Liver (tissue), 8 donors: ENCODE measurements at regions not wholly inside any gene's neighbourhood (a gene's known extent, or its start where the extent isn't known, plus 50 kb on each side); places are given as distances from the start of the nearest gene placed in this dataset.

ENCODE experiments used
- DNase-seq: peaks from one replicate; pipeline ENCODE4 v3.0.0-alpha.2; 2017; ENCODE audit warnings: low spot score
- H3K27ac ChIP-seq, 2 donors: one replicate each; pipeline ENCODE4 v1.7.0; 2013; ENCODE audit warnings: inconsistent platforms in 2 of 2, low read length in 2 of 2, control low read depth in 1 of 2, low read depth in 1 of 2, mild to moderate bottlenecking in 1 of 2
- H3K27me3 ChIP-seq, 4 donors: one replicate each; pipeline versions ENCODE4 v1.6.1 to v1.7.0; 2013; ENCODE audit warnings: low read length in 3 of 4, inconsistent platforms in 1 of 4, mild to moderate bottlenecking in 1 of 4, moderate library complexity in 1 of 4; ENCODE audit not compliant: control insufficient read depth in 4 of 4, insufficient read depth in 4 of 4
- H3K36me3 ChIP-seq, 4 donors: one replicate each; pipeline versions ENCODE4 v1.6.1 to v1.7.0; 2013; ENCODE audit warnings: low read length in 3 of 4, mild to moderate bottlenecking in 3 of 4, low read depth in 1 of 4, moderate library complexity in 1 of 4; ENCODE audit not compliant: control insufficient read depth in 4 of 4, insufficient read depth in 3 of 4
- H3K4me1 ChIP-seq, 4 donors: one replicate each; pipeline versions ENCODE4 v1.6.1 to v1.7.0; 2013; ENCODE audit warnings: low read length in 3 of 4, mild to moderate bottlenecking in 3 of 4, moderate library complexity in 1 of 4; ENCODE audit not compliant: control insufficient read depth in 4 of 4, insufficient read depth in 4 of 4
- H3K4me3 ChIP-seq, 3 donors: one replicate each; pipeline versions ENCODE4 v1.6.1 to v1.7.0; 2013; ENCODE audit warnings: low read length in 3 of 3, control low read depth in 1 of 3, low read depth in 1 of 3, mild to moderate bottlenecking in 1 of 3
- H3K9ac ChIP-seq, 2 donors: one replicate each; pipeline ENCODE4 v1.7.0; 2013; ENCODE audit warnings: low read length in 2 of 2, mild to moderate bottlenecking in 2 of 2, moderate library complexity in 2 of 2, control low read depth in 1 of 2, low read depth in 1 of 2
- H3K9me3 ChIP-seq, 4 donors: one replicate each; pipeline versions ENCODE4 v1.6.1 to v1.7.0; 2013; ENCODE audit warnings: low read length in 3 of 4; ENCODE audit not compliant: control insufficient read depth in 4 of 4
- ATF3 ChIP-seq: IDR thresholded peaks from 2 replicates; pipeline ENCODE4 v1.6.1; 2016; ENCODE audit warnings: antibody characterized with exemption
- CTCF ChIP-seq: fragments of 150-350 bp; IDR thresholded peaks from 2 replicates; pipeline ENCODE4 v1.5.1; 2017; ENCODE audit warnings: improper control_type of control experiment, low read depth, low read length; ENCODE audit not compliant: missing input control
- EGR1 ChIP-seq, 2 donors: IDR thresholded peaks; 2 replicates each; pipeline ENCODE4 v1.6.1; 2016 to 2018; ENCODE audit warnings: antibody characterized with exemption in 2 of 2, low read depth in 2 of 2
- FOXA2 ChIP-seq: IDR thresholded peaks from 2 replicates; pipeline ENCODE4 v1.6.1; 2016; ENCODE audit warnings: antibody characterized with exemption
- GABPA ChIP-seq, 2 donors: IDR thresholded peaks in 1 of 2; conservative IDR thresholded peaks in 1 of 2; 2 replicates each; pipeline ENCODE4 v1.6.1; 2016; ENCODE audit warnings: antibody characterized with exemption in 2 of 2, mild to moderate bottlenecking in 1 of 2, moderate library complexity in 1 of 2
- HNF4A ChIP-seq, 2 donors: conservative IDR thresholded peaks; 2 replicates each; pipeline ENCODE4 v1.6.1; 2016; ENCODE audit warnings: antibody characterized with exemption in 2 of 2, mild to moderate bottlenecking in 2 of 2
- HNF4G ChIP-seq: IDR thresholded peaks from 2 replicates; pipeline ENCODE4 v1.6.1; 2016; ENCODE audit warnings: antibody characterized with exemption
- JUND ChIP-seq, 2 donors: IDR thresholded peaks; 2 replicates each; pipeline ENCODE4 v1.6.1; 2016; ENCODE audit warnings: antibody characterized with exemption in 2 of 2
- MAX ChIP-seq: IDR thresholded peaks from 2 replicates; pipeline ENCODE4 v1.6.1; 2016; ENCODE audit warnings: antibody characterized with exemption
- NR2F2 ChIP-seq: IDR thresholded peaks from 2 replicates; pipeline ENCODE4 v1.6.1; 2016; ENCODE audit warnings: antibody characterized with exemption
- RAD21 ChIP-seq, 2 donors: IDR thresholded peaks; 2 replicates each; pipeline ENCODE4 v1.6.1; 2016; ENCODE audit warnings: antibody characterized with exemption in 2 of 2, mild to moderate bottlenecking in 2 of 2
- RXRA ChIP-seq, 2 donors: IDR thresholded peaks; 2 replicates each; pipeline ENCODE4 v1.6.1; 2017 to 2018; ENCODE audit warnings: antibody characterized with exemption in 2 of 2, mild to moderate bottlenecking in 1 of 2
- SP1 ChIP-seq: IDR thresholded peaks from 2 replicates; pipeline ENCODE4 v1.6.1; 2018; ENCODE audit warnings: antibody characterized with exemption, mild to moderate bottlenecking
- TAF1 ChIP-seq: conservative IDR thresholded peaks from 2 replicates; pipeline ENCODE4 v1.6.1; 2016; ENCODE audit warnings: antibody characterized with exemption, mild to moderate bottlenecking
- YY1 ChIP-seq: IDR thresholded peaks from 2 replicates; pipeline ENCODE4 v1.6.1; 2016; ENCODE audit warnings: antibody characterized with exemption, mild to moderate bottlenecking
- ZBTB33 ChIP-seq: IDR thresholded peaks from 2 replicates; pipeline ENCODE4 v1.6.1; 2016; ENCODE audit warnings: antibody characterized with exemption
- WGBS: extraction: QIAGEN DNeasy Blood & Tissue Kit; methylation state at CpG from one replicate; pipeline ENCODE4 v1.1.7; 2013; 5-methylcytosine and 5-hydroxymethylcytosine counted together
- donor health status: healthy.
- donor health status: healthy.
- donor health status: healthy.
- donor health status: healthy.
- donor health status: healthy.

- Histone ChIP-seq H3K36me3 (no peaks in the 10 kb centered on the region), H3K9me3 (no peaks in the 10 kb centered on the region), H3K4me1 (no peaks in the 10 kb centered on the region), H3K27me3 (peaks cover 0 to 9% (median 0%) of the 10 kb centered on the region in 4 donors), H3K9ac (no peak overlapping the region), H3K27ac (no peak overlapping the region), H3K4me3 (no peak overlapping the region)
- WGBS = 91% methylated on average over 4 of the region's 4 CpGs
- no peak for TF ChIP-seq RXRA (IDR thresholded peaks at IDR 0.05)
- no peak for TF ChIP-seq JUND (IDR thresholded peaks at IDR 0.05)
- no peak for TF ChIP-seq ZBTB33
- TF ChIP-seq NR2F2 = no peak
- TF ChIP-seq RAD21 (IDR thresholded peaks at IDR 0.05) = no peak
- no peak for TF ChIP-seq GABPA (IDR thresholded peaks at IDR 0.05 in 1 of 2, conservative IDR thresholded peaks at IDR 0.05 in 1 of 2)
- no peak for TF ChIP-seq ATF3
- TF ChIP-seq EGR1 (IDR thresholded peaks at IDR 0.05; ENCODE audit: low read depth in 2 of 2) = no peak
- no peak for TF ChIP-seq TAF1
- no peak for TF ChIP-seq SP1
- no peak for TF ChIP-seq CTCF
- TF ChIP-seq HNF4G = no peak
- no peak for TF ChIP-seq FOXA2
- no peak for TF ChIP-seq HNF4A (conservative IDR thresholded peaks at IDR 0.05)
- TF ChIP-seq MAX = no peak
- DNase-seq = no peak
Observed at GRCh38 chr1:162946701-162947100, 85.7 kb upstream of the CCDC190 start.

- no peaks in the 10 kb centered on the region for H3K36me3 ChIP-seq
- H3K9ac ChIP-seq = no peak overlapping the region
- no peak for TF ChIP-seq RXRA (IDR thresholded peaks at IDR 0.05)
- TF ChIP-seq NR2F2 = no peak
- TF ChIP-seq YY1 = no peak
- no peak for TF ChIP-seq TAF1
- TF ChIP-seq HNF4A (conservative IDR thresholded peaks at IDR 0.05) = no peak
- no peak for TF ChIP-seq MAX
- no peak for TF ChIP-seq ATF3
- TF ChIP-seq CTCF = no peak
- no peak for DNase-seq
- WGBS = 82% methylated on average over 5 of the region's 5 CpGs
- H3K9me3 ChIP-seq = no peaks in the 10 kb centered on the region
- no peak overlapping the region for H3K4me3 ChIP-seq
- no peak overlapping the region for H3K27ac ChIP-seq
- H3K4me1 ChIP-seq = no peaks in the 10 kb centered on the region
- H3K27me3 ChIP-seq = peaks cover 0 to 9% (median 0%) of the 10 kb centered on the region in 4 donors
Observed at GRCh38 chr1:162944974-162945674, 84.1 kb upstream of the CCDC190 start.
